ENCODE measurements at regions not wholly inside any gene's neighbourhood (a gene's known extent, or its start where the extent isn't known, plus 50 kb on each side); places are given as distances from the start of the nearest gene placed in this dataset.

DNA sequence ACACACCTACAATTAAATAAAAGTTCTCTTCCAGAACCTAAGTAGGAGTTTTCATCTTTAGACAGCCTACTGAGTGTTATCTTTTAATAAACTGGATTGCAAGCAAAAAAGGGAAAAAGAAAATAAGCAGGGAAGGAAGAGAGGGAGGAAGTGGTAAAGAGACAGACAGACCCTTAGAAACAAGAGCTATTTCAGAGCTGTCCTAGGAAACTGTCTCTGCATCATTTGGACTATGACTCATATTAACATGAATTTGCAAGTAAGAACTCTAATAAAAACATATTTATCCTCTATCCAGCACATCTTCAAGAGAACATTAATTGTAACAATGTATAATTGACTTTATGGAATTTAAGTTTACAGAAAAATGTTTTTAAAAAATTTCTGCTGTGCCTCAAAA, 438.8 kb upstream of the USP15 start:
- TF ChIP-seq, protein P1, sequence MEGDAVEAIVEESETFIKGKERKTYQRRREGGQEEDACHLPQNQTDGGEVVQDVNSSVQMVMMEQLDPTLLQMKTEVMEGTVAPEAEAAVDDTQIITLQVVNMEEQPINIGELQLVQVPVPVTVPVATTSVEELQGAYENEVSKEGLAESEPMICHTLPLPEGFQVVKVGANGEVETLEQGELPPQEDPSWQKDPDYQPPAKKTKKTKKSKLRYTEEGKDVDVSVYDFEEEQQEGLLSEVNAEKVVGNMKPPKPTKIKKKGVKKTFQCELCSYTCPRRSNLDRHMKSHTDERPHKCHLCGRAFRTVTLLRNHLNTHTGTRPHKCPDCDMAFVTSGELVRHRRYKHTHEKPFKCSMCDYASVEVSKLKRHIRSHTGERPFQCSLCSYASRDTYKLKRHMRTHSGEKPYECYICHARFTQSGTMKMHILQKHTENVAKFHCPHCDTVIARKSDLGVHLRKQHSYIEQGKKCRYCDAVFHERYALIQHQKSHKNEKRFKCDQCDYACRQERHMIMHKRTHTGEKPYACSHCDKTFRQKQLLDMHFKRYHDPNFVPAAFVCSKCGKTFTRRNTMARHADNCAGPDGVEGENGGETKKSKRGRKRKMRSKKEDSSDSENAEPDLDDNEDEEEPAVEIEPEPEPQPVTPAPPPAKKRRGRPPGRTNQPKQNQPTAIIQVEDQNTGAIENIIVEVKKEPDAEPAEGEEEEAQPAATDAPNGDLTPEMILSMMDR (IDR thresholded peaks at IDR 0.05): no peak
- TF ChIP-seq POLR2A (IDR thresholded peaks at IDR 0.05): no peak
